ENCODE measurements at regions not wholly inside any gene's neighbourhood (a gene's known extent, or its start where the extent isn't known, plus 50 kb on each side); places are given as distances from the start of the nearest gene placed in this dataset.

- TF ChIP-seq MLX (CRISPR knock-in tag; IDR thresholded peaks at IDR 0.05): no peak
- TF ChIP-seq PBX2 (CRISPR knock-in tag; IDR thresholded peaks at IDR 0.05): no peak
Measured at GRCh38 chr12:76208129-76208528, 123.6 kb upstream of the NAP1L1 start.
